ENCODE measurements at regions not wholly inside any gene's neighbourhood (a gene's known extent, or its start where the extent isn't known, plus 50 kb on each side); places are given as distances from the start of the nearest gene placed in this dataset.

DNA sequence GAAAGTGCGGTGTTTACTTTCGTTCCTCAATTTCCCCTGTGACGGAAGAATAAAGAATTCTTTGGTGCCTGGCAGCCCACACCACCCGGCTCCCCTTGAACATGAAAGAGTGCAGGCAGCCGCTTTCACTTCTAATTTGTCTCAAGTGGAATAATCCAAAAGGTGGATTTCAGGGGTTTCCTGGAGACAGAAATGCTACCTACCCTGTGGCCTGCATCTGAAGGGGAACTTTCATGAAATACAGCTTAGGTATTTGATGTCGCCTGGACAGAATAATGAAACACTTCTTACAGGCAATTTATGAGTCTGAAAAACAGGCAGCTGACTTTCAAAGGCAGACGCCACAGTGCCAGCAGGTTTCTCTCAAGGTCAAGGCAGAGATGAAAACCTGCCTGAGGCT, 169.5 kb upstream of the USP24 start:
- TF ChIP-seq, protein P1, sequence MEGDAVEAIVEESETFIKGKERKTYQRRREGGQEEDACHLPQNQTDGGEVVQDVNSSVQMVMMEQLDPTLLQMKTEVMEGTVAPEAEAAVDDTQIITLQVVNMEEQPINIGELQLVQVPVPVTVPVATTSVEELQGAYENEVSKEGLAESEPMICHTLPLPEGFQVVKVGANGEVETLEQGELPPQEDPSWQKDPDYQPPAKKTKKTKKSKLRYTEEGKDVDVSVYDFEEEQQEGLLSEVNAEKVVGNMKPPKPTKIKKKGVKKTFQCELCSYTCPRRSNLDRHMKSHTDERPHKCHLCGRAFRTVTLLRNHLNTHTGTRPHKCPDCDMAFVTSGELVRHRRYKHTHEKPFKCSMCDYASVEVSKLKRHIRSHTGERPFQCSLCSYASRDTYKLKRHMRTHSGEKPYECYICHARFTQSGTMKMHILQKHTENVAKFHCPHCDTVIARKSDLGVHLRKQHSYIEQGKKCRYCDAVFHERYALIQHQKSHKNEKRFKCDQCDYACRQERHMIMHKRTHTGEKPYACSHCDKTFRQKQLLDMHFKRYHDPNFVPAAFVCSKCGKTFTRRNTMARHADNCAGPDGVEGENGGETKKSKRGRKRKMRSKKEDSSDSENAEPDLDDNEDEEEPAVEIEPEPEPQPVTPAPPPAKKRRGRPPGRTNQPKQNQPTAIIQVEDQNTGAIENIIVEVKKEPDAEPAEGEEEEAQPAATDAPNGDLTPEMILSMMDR (IDR thresholded peaks at IDR 0.05) = no peak
- TF ChIP-seq POLR2A (IDR thresholded peaks at IDR 0.05) = no peak
